SK-N-MC (cell line): ENCODE measurements at regions not wholly inside any gene's neighbourhood (a gene's known extent, or its start where the extent isn't known, plus 50 kb on each side); places are given as distances from the start of the nearest gene placed in this dataset.

ENCODE experiments used
- DNase-seq: peaks from one replicate; pipeline ENCODE4 v3.0.0-alpha.2; 2011; ENCODE audit warnings: low read depth, low spot score
- H3K27ac ChIP-seq: fragments of 200-600 bp; sonication (generic); 2 replicates; pipeline ENCODE4 v1.5.1; 2016; ENCODE audit warnings: mixed run types
- H3K36me3 ChIP-seq: fragments of 200-600 bp; sonication (generic); 2 replicates; pipeline ENCODE4 v1.6.1; 2017; ENCODE audit warnings: antibody characterized with exemption, low read length, mixed read lengths; ENCODE audit not compliant: insufficient read depth
- H3K4me3 ChIP-seq: fragments of 200-600 bp; sonication (generic); 2 replicates; pipeline ENCODE4 v1.5.1; 2016
- H3K9ac ChIP-seq: fragments of 200-600 bp; sonication (generic); 2 replicates; pipeline ENCODE4 v1.8.0; 2017; ENCODE audit warnings: mixed run types, mixed read lengths; ENCODE audit not compliant: insufficient read length
- H3K9me3 ChIP-seq: fragments of 200-600 bp; sonication (generic); 2 replicates; pipeline ENCODE4 v1.6.1; 2017; ENCODE audit warnings: low read depth, mild to moderate bottlenecking, antibody characterized with exemption, low read length, moderate library complexity, mixed read lengths
- EZH2 ChIP-seq: fragments of 200-600 bp; sonication (generic); IDR thresholded peaks from one replicate; pipeline ENCODE4 v1.6.1; 2017; ENCODE audit warnings: antibody characterized with exemption
- FOXP2 ChIP-seq: optimal IDR thresholded peaks from 2 replicates; pipeline ENCODE3; 2011; ENCODE audit warnings: mild to moderate bottlenecking, moderate library complexity; ENCODE audit not compliant: insufficient read depth; ENCODE audit errors: extremely low read length, control extremely low read depth
- POLR2AphosphoS5 ChIP-seq: IDR thresholded peaks from 2 replicates; pipeline ENCODE4 v1.6.1; 2012; ENCODE audit warnings: mild to moderate bottlenecking, low read depth, low read length, borderline replicate concordance

- Histone ChIP-seq H3K9me3 (no peaks in the 10 kb centered on the region), H3K36me3 (no peaks in the 10 kb centered on the region), H3K27ac (no peak overlapping the region), H3K9ac (no peak overlapping the region), H3K4me3 (no peak overlapping the region)
- no peak for TF ChIP-seq POLR2AphosphoS5
- no peak for TF ChIP-seq FOXP2
- no peak for DNase-seq
Measured at GRCh38 chr13:72146816-72147215, 279.8 kb upstream of the DACH1 start.

- Histone ChIP-seq H3K27ac (no peak overlapping the region), H3K9ac (no peak overlapping the region), H3K9me3 (no peaks in the 10 kb centered on the region), H3K36me3 (no peaks in the 10 kb centered on the region), H3K4me3 (no peak overlapping the region)
- no peak for TF ChIP-seq EZH2
- no peak for TF ChIP-seq POLR2AphosphoS5
- TF ChIP-seq FOXP2 = no peak
- DNase-seq = no peak
Measured at GRCh38 chr13:72145383-72145782, 278.4 kb upstream of the DACH1 start.

- no peaks in the 10 kb centered on the region for H3K36me3 ChIP-seq
- H3K9me3 ChIP-seq = no peaks in the 10 kb centered on the region
- H3K4me3 ChIP-seq = no peak overlapping the region
- DNase-seq = no peak
- no peak overlapping the region for H3K9ac ChIP-seq
- TF ChIP-seq EZH2 = no peak
- TF ChIP-seq FOXP2 = no peak
- TF ChIP-seq POLR2AphosphoS5 = no peak
- no peak overlapping the region for H3K27ac ChIP-seq
Measured at GRCh38 chr13:72144636-72145035, 277.6 kb upstream of the DACH1 start.

- H3K27ac ChIP-seq = no peak overlapping the region
Measured at GRCh38 chr13:72141855-72142519, 275.0 kb upstream of the DACH1 start.

GRCh38 chr13:72139192-72139591 lies 272.2 kb upstream of the DACH1 start:
- no peak overlapping the region for H3K27ac ChIP-seq
- TF ChIP-seq EZH2 (no peak), FOXP2 (no peak), POLR2AphosphoS5 (no peak)
- no peaks in the 10 kb centered on the region for H3K9me3 ChIP-seq
- H3K9ac ChIP-seq = no peak overlapping the region
- H3K36me3 ChIP-seq = no peaks in the 10 kb centered on the region
- no peak overlapping the region for H3K4me3 ChIP-seq
- DNase-seq = no peak

More at GRCh38 chr13:72141855-72142519, 275.0 kb upstream of the DACH1 start:
- TF ChIP-seq POLR2AphosphoS5 = no peak
- TF ChIP-seq FOXP2 = no peak
- TF ChIP-seq EZH2 = no peak
- Histone ChIP-seq H3K4me3 (no peak overlapping the region), H3K9me3 (no peaks in the 10 kb centered on the region), H3K9ac (no peak overlapping the region), H3K36me3 (no peaks in the 10 kb centered on the region)
- no peak for DNase-seq

GRCh38 chr13:72132075-72132474 lies 265.1 kb upstream of the DACH1 start:
- no peak for DNase-seq
- Histone ChIP-seq H3K36me3 (no peaks in the 10 kb centered on the region), H3K27ac (no peak overlapping the region), H3K9ac (no peak overlapping the region), H3K4me3 (no peak overlapping the region), H3K9me3 (no peaks in the 10 kb centered on the region)
- TF ChIP-seq POLR2AphosphoS5 (no peak), FOXP2 (no peak), EZH2 (no peak)

GRCh38 chr13:72129117-72129516 lies 262.1 kb upstream of the DACH1 start:
- Histone ChIP-seq H3K36me3 (no peaks in the 10 kb centered on the region), H3K27ac (no peak overlapping the region), H3K9ac (no peak overlapping the region), H3K9me3 (no peaks in the 10 kb centered on the region), H3K4me3 (no peak overlapping the region)
- no peak for DNase-seq
- no peak for TF ChIP-seq FOXP2
- TF ChIP-seq EZH2 = no peak
- TF ChIP-seq POLR2AphosphoS5 = no peak

- no peak for DNase-seq
- H3K9ac ChIP-seq = no peak overlapping the region
- TF ChIP-seq EZH2 (no peak), POLR2AphosphoS5 (no peak), FOXP2 (no peak)
Measured at GRCh38 chr13:72127031-72127430, 260.0 kb upstream of the DACH1 start.

GRCh38 chr13:72126424-72126823 lies 259.4 kb upstream of the DACH1 start:
- Histone ChIP-seq H3K4me3 (no peak overlapping the region), H3K27ac (no peak overlapping the region), H3K9me3 (no peaks in the 10 kb centered on the region), H3K9ac (no peak overlapping the region), H3K36me3 (no peaks in the 10 kb centered on the region)
- TF ChIP-seq FOXP2 (no peak), EZH2 (no peak), POLR2AphosphoS5 (no peak)
- no peak for DNase-seq

More at GRCh38 chr13:72127031-72127430, 260.0 kb upstream of the DACH1 start:
- Histone ChIP-seq H3K4me3 (no peak overlapping the region), H3K36me3 (no peaks in the 10 kb centered on the region), H3K27ac (no peak overlapping the region), H3K9me3 (no peaks in the 10 kb centered on the region)
